DMS79 treated with DMSO at 0.1 percent for 48 hours (cell line): ENCODE measurements at regions not wholly inside any gene's neighbourhood (a gene's known extent, or its start where the extent isn't known, plus 50 kb on each side); places are given as distances from the start of the nearest gene placed in this dataset.
A peak's percentile ranks its signal among the peaks of the same experiment; 100 is the strongest.

Experiments
- DNase-seq: peaks from one replicate; lab custom pipeline; 2025; lab: John Stamatoyannopoulos, UW

GRCh38 chr2:66382091-66382490 lies 52.8 kb upstream of the MEIS1 start:
- DNase-seq, result no peak

- no peak for DNase-seq
These were observed 55.5 kb upstream of the MEIS1 start for GRCh38 chr2:66379473-66379872.

- DNase-seq, result no peak
These were observed 57.1 kb upstream of the MEIS1 start for GRCh38 chr2:66377832-66378231.

- no peak for DNase-seq
These were observed 64.1 kb upstream of the MEIS1 start for GRCh38 chr2:66370824-66371223.

GRCh38 chr2:66366619-66367018 lies 68.3 kb upstream of the MEIS1 start:
- no peak for DNase-seq

GRCh38 chr2:66364495-66365333 lies 70.2 kb upstream of the MEIS1 start:
- no peak for DNase-seq

- peak; percentile 76 for DNase-seq
These were observed 72.2 kb upstream of the MEIS1 start for GRCh38 chr2:66362701-66363100.

- DNase-seq, result no peak
These were observed 88.7 kb upstream of the MEIS1 start for GRCh38 chr2:66346231-66346664.

GRCh38 chr2:66344087-66344663 lies 90.8 kb upstream of the MEIS1 start:
- no peak for DNase-seq

GRCh38 chr2:66343259-66343658 lies 91.7 kb upstream of the MEIS1 start:
- no peak for DNase-seq

- DNase-seq, result no peak
These were observed 94.4 kb upstream of the MEIS1 start for GRCh38 chr2:66340521-66340920.

GRCh38 chr2:66334237-66335029 lies 100.5 kb upstream of the MEIS1 start:
- peak; percentile 33 for DNase-seq

GRCh38 chr2:66331176-66331575 lies 103.7 kb upstream of the MEIS1 start:
- DNase-seq, result no peak

GRCh38 chr2:66329081-66329605 lies 105.8 kb upstream of the MEIS1 start:
- DNase-seq, result no peak

- DNase-seq, result no peak
These were observed 107.7 kb upstream of the MEIS1 start for GRCh38 chr2:66327066-66327740.

GRCh38 chr2:66324909-66325528 lies 109.9 kb upstream of the MEIS1 start:
- DNase-seq, result no peak

- DNase-seq, result no peak
These were observed 110.6 kb upstream of the MEIS1 start for GRCh38 chr2:66324356-66324755.

- no peak for DNase-seq
These were observed 111.5 kb upstream of the MEIS1 start for GRCh38 chr2:66323406-66323805.

- no peak for DNase-seq
These were observed 112.2 kb upstream of the MEIS1 start for GRCh38 chr2:66322506-66323260.

GRCh38 chr2:66318009-66318561 lies 116.8 kb upstream of the MEIS1 start:
- no peak for DNase-seq
